ENCODE measurements at regions not wholly inside any gene's neighbourhood (a gene's known extent, or its start where the extent isn't known, plus 50 kb on each side); places are given as distances from the start of the nearest gene placed in this dataset.

- TF ChIP-seq CTCF (IDR thresholded peaks at IDR 0.05; ENCODE audit: extremely low read depth in 1 of 2, insufficient read depth in 1 of 2, low read depth in 1 of 2, low read length in 2 of 2) (no peak), POLR2A (IDR thresholded peaks at IDR 0.05; ENCODE audit: low read depth, low read length) (no peak), MAX (IDR thresholded peaks at IDR 0.05; ENCODE audit: insufficient read depth, insufficient read length) (no peak), POLR2AphosphoS5 (IDR thresholded peaks at IDR 0.05; ENCODE audit: insufficient read depth, low read depth, low read length) (no peak), JUN (IDR thresholded peaks at IDR 0.05; ENCODE audit: borderline replicate concordance, insufficient read depth, insufficient read length, low read depth) (no peak), EZH2 (IDR thresholded peaks at IDR 0.05; ENCODE audit: borderline replicate concordance, low read depth, low read length, severe bottlenecking) (no peak)
These were observed 159.6 kb upstream of the E2F8 start for GRCh38 chr11:19400296-19400695.

Data from endothelial cell of umbilical vein (primary cell).